Hematopoietic multipotent progenitor cell treated with erythropoietin and hydrocortisone succinate and interleukin-3 and kit ligand, for 4 days (in vitro differentiated cells): ENCODE measurements at regions not wholly inside any gene's neighbourhood (a gene's known extent, or its start where the extent isn't known, plus 50 kb on each side); places are given as distances from the start of the nearest gene placed in this dataset.
"Not testable (repeated sequence)": the region's sequence is repeated elsewhere in the genome, so short reads cannot be mapped to it uniquely, and the experiment has no call there.

Experiments used
- DNase-seq: peaks from one replicate; pipeline ENCODE4 v3.0.0-alpha.2; 2015

DNA sequence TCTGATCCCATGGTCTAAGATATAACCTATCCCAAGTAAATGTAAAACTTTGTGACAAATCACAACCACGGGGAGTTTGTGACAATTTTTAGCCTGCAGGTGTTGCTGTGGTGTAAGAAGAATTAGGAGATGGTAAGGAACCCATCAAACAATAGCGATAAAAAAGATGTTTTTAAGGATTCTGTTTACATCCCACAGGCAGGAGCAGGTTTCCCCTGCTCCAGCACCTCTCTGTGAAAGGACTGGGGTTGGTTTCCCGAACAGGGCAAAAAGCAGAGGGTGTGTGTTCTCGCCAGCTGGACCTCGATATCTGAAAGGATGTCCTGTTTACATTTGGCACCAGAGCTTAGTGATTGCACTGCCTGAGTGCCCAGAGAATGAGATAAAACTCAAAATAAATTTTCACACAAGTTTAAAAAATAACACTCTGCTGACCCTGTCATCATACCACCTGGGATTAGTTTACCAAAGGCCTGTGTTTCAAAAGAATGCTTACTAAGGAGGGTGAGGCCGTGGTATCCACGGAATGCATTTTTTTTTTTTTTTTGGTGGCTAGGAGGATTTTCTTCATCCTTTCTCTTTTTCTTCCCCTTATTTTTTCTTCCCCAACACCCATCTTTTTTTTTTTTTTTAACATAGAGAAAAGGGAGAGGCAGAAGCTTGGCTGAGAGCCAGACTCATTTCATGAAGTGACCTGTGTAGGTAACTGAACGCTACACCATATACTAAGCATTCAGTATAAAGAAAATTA lies 151.8 kb upstream of the DPH6 start:
- DNase-seq, result no peak

DNA sequence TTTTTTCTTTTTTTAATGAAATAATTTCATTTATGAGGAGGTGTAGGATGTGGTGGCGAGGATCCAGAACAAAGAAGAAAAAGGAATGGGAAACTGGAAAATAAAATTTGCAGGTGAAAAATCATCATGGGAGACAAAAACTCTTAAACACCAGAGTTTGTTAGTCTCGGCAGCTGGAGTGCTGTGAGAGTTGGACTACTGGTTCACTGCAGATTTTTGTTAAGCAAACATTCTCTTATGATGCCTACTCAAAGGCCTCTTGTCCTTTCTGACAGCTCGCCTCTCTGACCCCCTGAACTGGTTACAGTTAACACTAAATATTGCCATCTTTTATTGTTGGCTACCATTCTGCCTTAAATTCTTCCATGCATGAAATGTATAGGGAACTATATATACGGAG lies 152.4 kb upstream of the DPH6 start:
- DNase-seq, result no peak

DNA sequence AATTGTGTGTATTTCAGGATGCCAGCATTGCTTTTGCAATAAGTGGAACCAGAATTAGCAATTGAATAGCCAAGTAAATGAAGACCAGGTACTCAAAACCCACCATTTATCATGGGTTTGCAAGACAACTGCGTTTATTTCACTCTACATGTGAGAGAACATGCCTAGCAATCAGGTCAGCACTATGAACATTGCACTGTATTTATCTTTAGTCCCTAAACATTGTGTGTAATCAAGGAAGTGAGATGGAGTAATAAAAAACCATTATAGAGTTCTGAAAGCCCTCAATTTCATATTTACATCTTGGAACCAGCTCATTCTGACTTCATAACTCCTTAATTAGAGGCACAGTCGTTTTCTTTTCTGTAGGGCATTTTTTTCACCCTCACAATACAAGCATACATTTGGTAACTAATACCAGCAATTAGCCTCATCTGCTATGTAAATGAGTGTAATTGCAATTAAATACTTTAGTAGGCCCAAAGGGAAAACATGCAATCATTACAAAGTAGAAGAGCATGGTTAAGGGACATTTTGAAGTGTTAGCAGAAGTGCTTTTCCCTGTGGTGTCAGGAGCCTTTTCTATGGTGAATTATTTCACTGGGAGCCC lies 153.1 kb upstream of the DPH6 start:
- no peak for DNase-seq

DNA sequence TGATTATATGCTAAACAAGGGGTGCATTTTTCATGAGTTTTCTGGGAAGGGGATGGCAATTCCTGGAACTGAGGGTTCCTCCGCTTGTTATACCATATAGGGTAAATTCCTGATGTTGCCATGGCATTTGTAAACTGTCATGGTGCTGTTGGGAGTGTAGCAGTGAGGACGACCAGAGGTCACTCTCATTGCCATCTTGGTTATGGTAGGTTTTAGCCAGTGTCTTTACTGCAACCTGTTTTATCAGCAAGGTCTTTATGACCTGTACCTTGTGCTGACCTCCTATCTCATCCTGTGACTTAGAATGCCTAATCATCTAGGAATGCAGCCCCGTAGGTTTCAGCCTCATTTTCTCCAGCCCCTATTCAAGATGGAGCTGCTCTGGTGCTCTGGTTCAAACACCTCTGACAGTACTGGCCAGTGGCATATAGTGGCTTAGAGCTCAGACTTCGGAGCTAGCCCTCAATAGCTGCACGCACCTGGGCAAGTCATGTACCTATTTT lies 154.2 kb upstream of the DPH6 start:
- DNase-seq, result not testable (repeated sequence)

DNA sequence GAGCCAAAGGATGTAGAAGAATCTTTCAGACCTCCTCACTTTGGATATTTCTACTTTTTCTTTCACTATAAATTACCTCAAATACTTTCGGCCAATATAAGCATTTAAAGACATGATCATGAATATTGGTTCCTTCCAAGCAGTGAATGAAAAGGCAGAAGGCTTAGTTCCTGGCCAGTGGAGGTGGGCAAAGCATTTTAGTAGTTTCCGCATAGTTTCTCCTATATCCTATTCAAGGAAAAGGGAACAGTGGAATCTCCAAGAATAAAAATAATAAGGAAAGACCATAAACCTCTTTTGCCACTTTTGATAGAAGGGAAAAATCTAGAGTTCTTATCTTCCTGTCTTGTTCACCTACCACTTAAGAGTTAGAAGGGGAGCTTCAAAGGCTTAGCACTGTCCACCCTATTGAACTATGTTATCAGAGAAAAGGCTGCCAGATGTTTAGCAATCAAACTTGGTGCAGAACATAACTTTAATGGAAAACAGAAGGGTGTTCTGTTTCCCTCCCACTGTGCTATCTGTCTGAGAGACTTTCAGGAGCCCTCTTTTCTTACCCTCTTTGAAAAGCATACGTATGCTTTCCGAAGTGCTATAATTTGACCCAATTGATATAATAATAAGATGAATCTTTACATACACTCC lies 155.6 kb upstream of the DPH6 start:
- no peak for DNase-seq

DNA sequence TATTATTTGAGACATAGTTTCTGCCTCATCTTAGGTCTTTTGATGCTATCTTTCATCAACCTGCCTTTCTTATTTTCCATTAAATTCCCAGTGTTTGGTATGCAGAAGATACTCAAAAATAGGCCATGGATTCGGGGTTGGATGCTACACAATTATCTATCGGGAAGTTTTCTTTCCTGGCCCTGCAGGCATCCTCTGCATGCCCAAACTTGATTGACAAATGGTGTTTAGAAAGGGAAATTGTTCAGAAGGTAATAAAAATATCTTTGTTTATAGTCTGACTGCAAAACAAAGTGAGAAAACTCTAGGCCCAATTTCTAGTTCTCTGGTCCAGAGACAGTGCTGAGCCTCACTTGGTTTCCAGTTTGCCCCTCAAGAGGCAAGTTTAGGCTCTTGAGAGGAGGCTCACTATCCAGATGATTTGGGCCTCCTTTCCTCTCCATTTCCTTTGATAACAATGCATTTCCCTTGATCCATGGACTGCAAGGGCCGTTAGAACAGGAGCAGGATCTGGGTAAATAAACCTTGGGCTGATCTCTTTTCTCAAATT lies 157.1 kb upstream of the DPH6 start:
- DNase-seq, result no peak

DNA sequence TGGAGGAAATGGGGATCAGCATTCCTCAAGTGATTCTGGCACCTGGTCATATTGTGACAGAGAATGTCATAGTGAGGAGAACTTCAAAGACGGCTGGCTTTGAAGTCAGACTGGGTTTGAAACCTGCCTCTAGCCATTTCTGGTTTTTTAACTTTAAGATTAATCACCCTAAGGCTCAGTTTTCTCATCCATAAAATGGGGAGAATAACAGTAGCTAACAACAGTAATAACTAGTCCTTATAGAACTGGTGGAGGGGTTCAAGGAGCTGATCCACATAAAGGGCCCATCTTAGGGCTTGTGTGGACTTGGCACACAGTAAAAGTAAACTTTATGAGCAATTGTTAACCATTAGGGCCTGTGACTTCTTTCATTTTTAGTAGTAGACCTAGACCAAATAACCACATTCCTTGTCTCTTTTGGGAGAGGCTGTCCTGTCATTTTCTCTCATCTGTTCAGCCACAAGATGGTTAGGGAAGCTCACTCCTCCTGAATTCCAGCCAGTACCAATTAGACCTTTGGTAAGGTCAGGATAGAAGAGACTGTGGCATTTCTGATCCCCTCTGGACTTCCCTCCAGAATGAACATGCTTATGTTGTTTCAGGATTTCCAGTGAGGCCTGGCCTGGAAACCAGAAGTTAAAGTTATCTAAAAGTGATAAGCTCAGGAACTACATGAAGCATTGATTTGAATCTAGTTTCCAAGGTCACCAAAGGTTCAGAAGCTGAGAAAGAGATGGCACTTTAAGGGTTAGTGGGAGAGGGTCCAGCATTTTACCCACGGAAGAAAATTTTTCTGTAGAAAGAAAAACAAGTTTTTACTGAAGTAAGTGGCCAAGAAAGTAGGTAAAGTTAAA lies 159.3 kb upstream of the DPH6 start:
- DNase-seq, result no peak

DNA sequence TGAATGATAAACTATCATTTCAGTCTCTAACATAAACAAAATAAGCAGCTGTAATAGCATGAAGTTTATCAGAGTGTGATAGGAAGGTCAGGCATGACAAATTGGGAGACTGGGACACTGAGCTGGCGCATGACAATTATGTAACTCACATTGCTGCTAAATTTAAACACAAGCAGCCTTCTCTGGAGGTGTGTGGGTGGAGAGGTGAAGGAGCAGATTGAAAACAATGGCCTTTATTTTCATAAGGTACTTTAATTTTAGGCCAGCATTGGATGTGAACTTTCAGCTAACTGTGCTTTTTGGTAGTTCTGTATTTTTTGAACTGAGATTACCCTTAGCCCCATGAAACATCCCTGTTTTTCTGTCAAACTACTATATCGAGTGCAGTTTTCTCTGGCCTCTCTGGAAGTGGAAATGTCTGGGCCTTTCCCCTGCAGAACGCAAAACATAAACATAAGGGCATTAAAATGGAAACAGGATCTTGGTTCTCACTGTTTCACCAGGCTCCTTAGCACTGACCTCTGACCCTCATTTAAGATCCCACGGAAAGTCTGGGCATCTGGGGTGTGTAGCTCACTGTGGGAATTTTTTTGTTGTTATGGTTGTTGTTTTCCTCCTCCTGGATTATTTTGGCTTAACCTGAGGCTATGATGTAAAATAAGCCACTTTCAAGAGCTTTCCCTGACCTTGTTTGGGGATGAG lies 160.1 kb upstream of the DPH6 start:
- no peak for DNase-seq

DNA sequence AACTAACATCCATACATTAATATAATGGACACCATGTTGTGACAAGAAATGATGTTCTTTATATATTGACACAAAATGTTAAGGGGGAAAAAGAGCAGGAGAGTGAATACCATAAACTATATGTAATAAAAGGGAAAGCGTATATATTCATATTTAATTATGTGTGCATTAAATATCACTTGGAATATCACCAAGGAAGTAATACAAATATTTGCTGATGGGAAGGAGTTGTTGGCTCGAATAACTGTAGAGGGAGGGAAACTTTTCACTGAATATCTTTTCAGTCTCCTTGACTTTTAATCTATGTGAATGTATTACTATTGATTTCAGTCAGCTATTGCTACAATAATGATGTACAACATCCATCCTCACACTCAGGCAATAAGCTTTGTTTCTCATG lies 167.0 kb upstream of the DPH6 start:
- DNase-seq, result no peak

DNA sequence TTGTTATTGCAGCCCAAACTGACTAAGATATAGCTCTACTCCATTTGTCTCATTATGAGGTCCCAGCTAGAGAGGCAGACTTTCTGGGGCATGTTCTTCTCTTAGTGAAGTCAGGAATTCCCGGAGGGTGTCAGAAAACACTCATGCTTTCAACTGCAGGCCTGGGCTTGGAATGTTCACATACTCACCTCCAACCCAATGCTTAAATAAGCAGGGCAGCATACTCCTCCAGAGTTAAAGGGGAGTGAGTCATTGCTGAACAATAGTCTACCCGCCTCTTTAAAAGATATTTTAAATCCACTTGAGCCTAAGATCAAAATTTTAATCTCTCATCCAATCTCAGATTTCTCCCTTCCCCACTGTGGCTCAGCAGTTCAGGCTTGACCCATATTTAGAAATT lies 167.8 kb upstream of the DPH6 start:
- no peak for DNase-seq

DNA sequence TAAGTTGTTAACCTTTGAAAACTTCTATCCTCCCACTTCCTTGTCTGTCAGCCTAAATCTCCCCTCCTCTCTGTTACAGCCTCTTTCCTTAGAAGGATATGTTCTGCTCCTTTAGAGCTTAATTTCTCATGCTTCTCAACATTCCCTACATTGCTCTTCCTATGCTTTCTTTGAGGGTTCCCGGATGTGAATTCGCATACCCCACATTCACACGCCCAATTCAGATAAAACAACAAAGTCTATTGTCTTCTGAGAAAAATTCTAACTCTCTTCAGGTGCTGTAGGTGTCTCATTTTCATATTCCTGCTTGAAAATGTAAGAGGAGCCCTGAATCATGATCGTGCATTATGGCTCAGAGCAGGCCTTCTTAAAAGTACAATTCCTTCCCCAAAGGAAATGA lies 171.8 kb upstream of the DPH6 start:
- no peak for DNase-seq

DNA sequence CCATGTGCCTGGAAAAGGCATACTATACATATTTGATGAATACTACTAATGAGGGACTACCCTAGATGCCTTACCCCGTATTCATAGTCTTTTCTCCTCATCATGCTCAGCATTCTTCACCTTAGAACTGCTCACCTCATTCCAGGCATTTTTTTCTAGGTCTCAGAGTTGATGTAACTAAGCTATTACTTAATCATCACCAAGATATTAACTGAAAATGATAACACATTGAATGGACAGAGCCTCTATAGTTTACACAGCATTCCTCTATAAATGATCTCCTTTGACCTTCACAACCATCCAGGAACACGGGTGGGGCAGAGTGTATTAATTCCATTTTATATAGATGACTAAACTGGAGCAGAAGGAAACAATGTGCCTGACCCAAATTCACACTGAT lies 174.1 kb upstream of the DPH6 start:
- DNase-seq, result no peak

DNA sequence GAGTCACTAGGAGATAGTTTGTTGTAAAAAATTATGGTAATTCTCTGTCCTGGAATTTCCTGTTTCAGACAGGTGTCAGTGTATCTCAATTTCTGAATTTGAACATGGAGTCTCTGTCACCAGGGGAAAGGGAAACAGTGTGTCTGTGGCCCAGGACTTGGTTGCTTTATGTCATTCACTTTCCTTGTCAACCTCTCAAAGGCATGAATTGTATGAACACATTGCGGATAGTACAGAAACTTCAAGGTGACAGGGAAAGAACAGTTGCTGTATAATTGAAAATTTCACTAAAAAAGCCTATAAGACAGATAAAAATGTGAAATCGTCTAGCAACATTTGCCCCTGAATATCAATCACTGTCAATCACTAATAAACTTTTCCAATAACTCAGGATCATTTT lies 175.0 kb upstream of the DPH6 start:
- no peak for DNase-seq

DNA sequence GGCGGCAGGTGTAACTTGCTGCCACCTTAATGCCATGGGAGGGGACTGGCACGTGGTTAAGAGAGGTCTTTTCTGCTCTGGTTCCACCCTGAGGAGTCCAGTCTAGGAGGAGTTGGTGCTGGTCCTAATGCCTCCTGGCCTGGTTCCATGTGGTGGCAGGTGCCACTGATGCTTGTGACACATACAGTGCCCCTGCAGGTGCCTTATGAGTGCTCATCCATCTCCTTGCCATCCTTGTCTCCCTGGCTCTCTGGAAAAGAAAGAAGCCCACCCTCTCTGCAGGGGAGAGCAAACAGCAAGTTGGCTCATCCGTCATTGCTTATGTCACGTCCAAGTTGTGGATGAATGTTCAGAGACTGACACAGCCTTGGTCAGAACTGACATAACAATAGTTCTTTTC lies 175.8 kb upstream of the DPH6 start:
- no peak for DNase-seq

DNA sequence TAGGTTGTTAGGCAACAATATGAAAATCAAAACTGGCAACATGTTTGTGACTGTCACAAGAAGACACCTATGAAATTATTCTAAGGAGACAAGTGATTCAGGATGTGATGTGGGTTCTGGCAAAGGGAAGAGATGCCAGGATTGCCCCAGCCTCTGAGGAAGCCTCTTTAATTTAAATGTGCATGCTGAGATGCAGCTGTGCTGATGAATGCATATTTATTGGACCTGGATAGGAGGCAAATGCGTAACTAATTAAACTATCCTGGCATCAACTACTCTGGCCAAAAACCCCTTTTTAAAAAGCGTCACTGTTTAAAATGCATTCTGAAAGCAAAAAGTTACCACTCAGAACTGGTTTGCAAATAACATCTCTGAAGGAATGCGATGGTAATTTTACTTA lies 176.5 kb upstream of the DPH6 start:
- DNase-seq, result no peak

DNA sequence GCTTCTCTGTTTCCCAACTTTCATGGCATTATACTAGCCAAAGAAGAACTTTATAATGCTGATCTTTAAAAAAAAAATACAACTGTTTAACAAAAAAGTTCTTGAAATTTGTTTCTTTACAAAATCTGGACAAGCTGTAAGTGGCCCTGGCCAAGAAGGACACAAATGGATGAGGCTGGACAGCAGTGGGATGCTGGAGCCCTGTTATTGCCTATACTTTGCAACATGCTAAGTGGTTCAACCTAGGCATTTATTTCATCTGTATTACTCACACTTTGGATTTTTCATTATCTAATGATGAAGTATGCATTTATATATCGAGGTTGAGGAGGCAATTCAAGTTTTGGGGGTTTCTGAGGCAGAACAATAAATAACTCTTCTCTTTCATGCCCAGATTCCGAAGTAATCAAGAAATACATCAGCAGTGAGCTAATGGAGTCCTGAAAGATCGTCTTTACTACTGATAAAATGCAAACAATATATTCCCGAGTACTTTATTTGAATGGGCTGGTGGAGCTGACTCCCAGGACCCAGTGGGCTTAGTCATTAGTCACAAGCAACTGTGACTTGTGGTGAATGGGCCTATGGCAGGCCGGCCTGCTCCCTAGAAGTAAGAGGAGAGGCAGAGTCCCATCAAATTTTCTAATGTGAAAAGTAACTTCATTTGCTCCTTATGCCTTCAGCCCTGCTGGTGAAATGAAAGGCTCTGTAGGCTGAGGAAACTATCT lies 177.3 kb upstream of the DPH6 start:
- no peak for DNase-seq

DNA sequence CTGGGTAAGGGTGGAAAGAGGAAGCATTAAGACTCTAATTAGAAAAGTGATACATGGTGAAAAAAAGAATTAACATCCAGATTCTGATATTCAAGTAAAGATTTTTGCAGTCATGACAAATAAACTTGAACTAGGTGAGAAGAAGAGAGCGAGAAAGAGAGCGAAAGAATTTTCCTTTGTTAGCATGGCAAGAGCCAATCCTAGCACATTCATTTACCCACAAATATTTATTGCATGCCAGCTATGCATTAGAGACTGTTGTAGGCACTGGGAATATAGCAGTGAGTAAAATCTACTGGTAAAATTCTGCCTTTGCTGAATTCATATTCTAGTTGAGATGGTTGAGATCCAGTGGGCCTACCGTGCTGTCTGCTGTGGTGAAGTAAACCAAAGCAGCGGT lies 177.9 kb upstream of the DPH6 start:
- no peak for DNase-seq

DNA sequence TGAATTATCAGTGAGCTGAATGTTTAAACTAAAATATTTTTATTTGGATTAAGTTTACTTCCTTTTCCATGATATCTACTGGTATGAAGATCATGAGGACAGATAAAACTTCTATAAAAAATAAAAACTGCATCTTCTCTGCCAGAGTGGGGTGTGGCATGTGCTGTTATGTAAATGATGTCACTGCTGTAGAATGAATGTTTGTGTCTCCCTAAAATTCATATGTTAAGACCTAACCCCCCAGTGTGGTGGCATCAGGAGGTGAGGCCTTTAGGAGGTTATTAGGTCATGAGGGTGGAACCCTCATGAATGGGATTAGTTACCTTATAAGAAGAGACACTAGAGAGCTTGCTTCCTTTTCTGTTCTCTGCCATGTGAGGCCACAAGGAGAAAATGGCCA lies 178.7 kb upstream of the DPH6 start:
- no peak for DNase-seq

DNA sequence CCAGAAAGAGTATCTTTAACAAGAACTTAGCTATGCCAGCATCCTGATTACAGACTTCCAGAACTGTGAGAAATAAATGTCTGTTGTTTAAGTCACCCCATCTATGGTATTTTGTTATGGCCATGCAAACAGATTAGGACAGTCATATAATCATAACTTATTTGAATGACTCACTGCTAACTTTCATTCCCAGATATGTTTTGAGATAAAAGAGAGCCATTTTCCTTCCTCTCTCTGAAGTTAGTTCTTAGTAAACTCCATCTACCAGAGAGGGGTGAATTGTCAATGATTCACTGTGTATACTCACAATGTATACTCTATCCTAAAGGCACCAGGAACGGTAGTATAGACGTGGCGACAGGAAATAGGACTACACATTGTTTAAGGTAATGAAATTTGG lies 179.4 kb upstream of the DPH6 start:
- DNase-seq, result no peak

DNA sequence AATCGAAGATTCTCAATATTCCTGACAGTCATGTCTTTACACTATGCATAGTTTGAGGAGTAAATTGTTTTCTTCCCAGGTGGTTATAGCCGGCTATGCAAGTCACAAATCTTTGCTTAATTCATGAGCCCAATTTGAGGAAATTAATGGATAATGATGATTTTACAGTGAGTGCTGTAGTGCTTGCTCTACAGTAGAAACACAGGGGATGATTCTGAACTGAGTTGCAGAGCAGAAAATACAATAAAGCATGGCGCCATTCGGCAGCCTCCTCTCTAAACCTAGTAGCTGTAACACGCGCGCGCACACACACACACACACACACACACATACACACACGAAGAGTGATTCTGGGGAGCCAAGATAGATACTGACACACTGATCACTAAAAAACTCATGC lies 181.7 kb upstream of the DPH6 start:
- DNase-seq, result no peak

DNA sequence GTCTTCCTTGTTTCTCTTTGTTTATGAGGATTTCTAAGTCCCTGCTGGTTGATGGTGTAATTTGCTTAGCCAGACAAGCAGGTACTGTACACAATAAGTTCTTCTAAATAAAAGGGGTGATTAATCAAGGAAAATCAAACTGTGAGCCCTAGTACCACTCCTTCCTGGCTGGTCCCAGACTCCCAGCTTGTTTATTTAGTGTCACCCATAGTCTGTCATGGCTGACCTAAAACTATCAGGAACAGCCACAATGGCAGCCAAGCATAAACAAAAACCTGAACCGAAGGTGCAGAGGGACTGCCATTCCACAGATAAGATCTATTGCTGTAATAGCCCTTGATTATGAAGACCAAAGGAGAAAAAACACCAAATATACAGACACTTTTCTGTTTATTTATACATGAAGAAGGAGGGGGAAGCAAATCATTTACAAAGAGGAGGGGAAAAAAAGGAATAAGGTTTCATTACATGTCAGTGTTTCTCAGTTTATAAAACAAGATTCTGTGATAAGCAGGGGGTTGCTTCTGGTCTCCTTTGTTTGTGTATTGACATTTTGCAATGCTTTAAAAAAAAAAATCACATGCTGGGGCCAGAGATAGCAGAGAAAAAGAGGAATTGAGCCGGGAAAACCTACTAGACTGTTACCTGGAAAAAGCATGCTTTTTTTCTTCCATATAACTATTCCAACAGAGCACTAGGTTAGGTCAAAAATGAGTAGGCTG lies 182.4 kb upstream of the DPH6 start:
- no peak for DNase-seq
